ENCODE measurements at regions not wholly inside any gene's neighbourhood (a gene's known extent, or its start where the extent isn't known, plus 50 kb on each side); places are given as distances from the start of the nearest gene placed in this dataset.

DNA sequence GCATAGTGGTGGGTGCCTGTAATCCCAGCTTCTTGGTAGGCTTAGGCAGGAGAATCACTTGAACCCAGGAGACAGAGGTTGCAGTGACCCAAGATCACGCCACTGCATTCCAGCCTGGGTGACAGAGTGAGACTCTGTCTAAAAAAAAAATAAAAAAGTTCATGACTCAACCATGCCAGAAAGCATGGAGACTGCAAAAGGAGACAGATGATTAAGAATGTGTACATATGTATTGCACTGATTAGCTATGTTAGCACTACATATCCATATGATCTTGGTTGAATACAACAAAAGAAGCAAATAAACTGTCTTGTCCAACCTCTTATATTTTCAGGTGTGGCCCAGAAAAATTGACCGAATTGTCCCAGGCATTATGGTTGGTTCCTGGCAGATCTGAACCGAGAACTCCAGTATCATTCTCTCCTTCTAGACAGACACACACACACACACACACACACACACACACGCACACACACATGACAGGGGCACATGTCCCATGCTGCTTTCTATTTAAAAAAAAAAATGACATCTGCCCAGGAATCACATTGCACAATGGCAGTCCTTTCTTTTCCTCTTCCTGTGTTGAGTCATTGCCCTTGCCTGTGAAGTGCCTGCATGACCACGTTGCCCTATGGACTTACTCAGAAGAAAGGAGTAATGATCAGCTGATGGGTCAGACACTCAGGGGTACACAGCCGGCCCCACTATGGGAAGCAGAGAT lies 65.6 kb downstream of the MYCN start:
- no peak overlapping the region for H3K27ac ChIP-seq

DNA sequence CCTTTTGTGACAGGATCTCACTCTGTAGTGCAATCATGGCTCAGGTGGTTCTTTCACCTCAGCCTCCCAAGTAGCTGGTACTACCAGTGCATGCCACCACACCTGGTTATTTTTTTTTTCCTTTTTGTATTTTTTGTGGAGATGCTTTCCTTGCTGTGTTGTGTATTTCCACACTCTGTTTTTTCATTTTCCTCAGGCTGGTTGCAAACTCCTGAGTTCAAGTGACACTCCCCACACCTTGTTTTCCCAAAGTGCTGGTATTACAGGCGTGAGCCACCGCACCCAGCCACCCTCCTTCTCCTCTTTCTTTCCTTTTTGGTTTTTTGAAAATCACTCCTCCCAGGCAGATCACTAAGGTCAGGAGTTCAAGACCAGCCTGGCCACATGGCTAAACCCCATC lies 65.0 kb downstream of the MYCN start:
- Histone ChIP-seq H3K4me1 (no peaks in the 10 kb centered on the region), H3K4me3 (no peak overlapping the region), H3K9me3 (no peaks in the 10 kb centered on the region), H3K27ac (no peak overlapping the region), H3K27me3 (no peaks in the 10 kb centered on the region), H3K36me3 (no peaks in the 10 kb centered on the region)
- TF ChIP-seq, protein P1, sequence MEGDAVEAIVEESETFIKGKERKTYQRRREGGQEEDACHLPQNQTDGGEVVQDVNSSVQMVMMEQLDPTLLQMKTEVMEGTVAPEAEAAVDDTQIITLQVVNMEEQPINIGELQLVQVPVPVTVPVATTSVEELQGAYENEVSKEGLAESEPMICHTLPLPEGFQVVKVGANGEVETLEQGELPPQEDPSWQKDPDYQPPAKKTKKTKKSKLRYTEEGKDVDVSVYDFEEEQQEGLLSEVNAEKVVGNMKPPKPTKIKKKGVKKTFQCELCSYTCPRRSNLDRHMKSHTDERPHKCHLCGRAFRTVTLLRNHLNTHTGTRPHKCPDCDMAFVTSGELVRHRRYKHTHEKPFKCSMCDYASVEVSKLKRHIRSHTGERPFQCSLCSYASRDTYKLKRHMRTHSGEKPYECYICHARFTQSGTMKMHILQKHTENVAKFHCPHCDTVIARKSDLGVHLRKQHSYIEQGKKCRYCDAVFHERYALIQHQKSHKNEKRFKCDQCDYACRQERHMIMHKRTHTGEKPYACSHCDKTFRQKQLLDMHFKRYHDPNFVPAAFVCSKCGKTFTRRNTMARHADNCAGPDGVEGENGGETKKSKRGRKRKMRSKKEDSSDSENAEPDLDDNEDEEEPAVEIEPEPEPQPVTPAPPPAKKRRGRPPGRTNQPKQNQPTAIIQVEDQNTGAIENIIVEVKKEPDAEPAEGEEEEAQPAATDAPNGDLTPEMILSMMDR (IDR thresholded peaks at IDR 0.05) = no peak
- no peak for TF ChIP-seq POLR2AphosphoS5 (IDR thresholded peaks at IDR 0.05; ENCODE audit: insufficient read depth in 1 of 2, low read depth in 1 of 2)
- intact Hi-C loops (cut with DNase I) = no loop called here
- DNase-seq (ENCODE audit: extremely low spot score in 2 of 2) = no peak

More for the DNA sequence above, 65.6 kb downstream of the MYCN start:
- Histone ChIP-seq H3K9me3 (no peaks in the 10 kb centered on the region), H3K36me3 (no peaks in the 10 kb centered on the region), H3K27me3 (no peaks in the 10 kb centered on the region), H3K4me1 (no peaks in the 10 kb centered on the region), H3K4me3 (no peak overlapping the region)
- intact Hi-C loops (cut with DNase I) = no loop called here
- no peak for TF ChIP-seq POLR2AphosphoS5 (IDR thresholded peaks at IDR 0.05; ENCODE audit: insufficient read depth in 1 of 2, low read depth in 1 of 2)
- TF ChIP-seq, protein P1 (IDR thresholded peaks at IDR 0.05) = no peak
- no peak for TF ChIP-seq POLR2A (IDR thresholded peaks at IDR 0.05)
- DNase-seq (ENCODE audit: extremely low spot score in 2 of 2) = no peak

DNA sequence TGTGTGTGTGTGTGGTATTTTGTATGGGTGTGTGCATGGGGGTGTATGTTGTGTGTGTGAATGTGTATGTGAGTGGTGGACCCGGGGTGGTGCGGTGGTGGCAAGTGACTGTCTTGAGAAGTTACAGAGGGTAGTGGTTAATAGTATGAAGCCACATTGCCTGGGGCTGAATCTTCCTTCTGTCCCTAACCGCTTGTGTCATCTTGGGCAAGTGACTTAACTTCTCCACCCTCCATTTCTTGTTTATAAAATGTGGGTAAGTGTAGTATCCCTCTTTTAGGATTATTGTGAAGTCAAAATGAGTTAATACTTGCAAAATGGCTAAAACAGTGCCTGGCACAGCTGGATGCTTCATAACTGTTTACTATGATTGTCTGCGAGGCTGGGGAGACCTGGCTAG lies 63.5 kb downstream of the MYCN start:
- Histone ChIP-seq H3K27ac (no peak overlapping the region), H3K36me3 (no peaks in the 10 kb centered on the region), H3K4me3 (no peak overlapping the region), H3K4me1 (no peaks in the 10 kb centered on the region), H3K27me3 (no peaks in the 10 kb centered on the region), H3K9me3 (no peaks in the 10 kb centered on the region)
- TF ChIP-seq, protein P1 (IDR thresholded peaks at IDR 0.05) = no peak
- TF ChIP-seq POLR2AphosphoS5 (IDR thresholded peaks at IDR 0.05; ENCODE audit: insufficient read depth in 1 of 2, low read depth in 1 of 2) (no peak), POLR2A (IDR thresholded peaks at IDR 0.05) (no peak)
- no peak for DNase-seq (ENCODE audit: extremely low spot score in 2 of 2)
- intact Hi-C loops (cut with DNase I) = no loop called here

DNA sequence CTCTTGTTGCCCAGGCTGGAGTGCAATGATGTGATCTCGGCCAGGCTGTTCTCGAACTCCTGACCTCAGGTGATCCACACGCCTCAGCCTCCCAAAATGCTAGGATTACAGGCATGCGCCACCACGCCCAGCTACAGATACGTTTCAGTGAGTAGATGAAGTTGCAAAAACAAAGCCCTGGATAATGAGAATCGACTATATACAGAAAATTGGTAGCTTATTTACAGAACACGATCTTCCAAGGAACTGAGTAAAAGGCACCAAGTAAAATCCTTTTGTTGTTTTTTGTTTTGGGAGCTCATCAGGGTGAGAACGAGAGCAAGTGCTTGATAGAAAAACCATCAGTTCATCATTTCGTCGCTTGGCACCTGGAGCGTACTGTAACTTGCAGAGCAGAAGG lies 62.8 kb downstream of the MYCN start:
- Histone ChIP-seq H3K36me3 (no peaks in the 10 kb centered on the region), H3K4me1 (no peaks in the 10 kb centered on the region), H3K27me3 (no peaks in the 10 kb centered on the region), H3K4me3 (no peak overlapping the region), H3K9me3 (no peaks in the 10 kb centered on the region), H3K27ac (no peak overlapping the region)
- no peak for TF ChIP-seq POLR2A (IDR thresholded peaks at IDR 0.05)
- TF ChIP-seq POLR2AphosphoS5 (IDR thresholded peaks at IDR 0.05; ENCODE audit: insufficient read depth in 1 of 2, low read depth in 1 of 2) = no peak
- TF ChIP-seq, protein P1 (IDR thresholded peaks at IDR 0.05) = no peak
- no peak for DNase-seq (ENCODE audit: extremely low spot score in 2 of 2)
- intact Hi-C loops (cut with DNase I) = no loop called here

DNA sequence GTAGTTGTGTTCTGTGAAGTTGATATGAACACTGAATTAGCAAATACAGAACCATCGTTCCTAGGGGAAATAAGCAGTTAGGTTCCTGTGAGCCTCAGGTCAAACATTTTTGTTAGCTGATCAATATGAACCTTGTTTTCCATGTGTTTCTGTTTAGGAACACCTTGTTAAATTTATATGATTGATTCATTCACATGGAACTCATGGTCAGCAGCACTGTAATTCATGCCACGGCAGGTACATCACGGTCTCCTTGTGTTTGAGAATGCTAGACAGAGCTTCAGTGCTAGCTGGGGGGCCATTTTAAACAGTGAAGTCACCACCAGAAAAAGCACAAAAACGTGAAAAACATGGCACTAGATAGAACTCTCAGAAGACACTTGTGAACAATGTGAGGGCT lies 62.2 kb downstream of the MYCN start:
- TF ChIP-seq, protein P1 (IDR thresholded peaks at IDR 0.05) = no peak
- TF ChIP-seq POLR2A (IDR thresholded peaks at IDR 0.05) (no peak), POLR2AphosphoS5 (IDR thresholded peaks at IDR 0.05; ENCODE audit: insufficient read depth in 1 of 2, low read depth in 1 of 2) (no peak)
- Histone ChIP-seq H3K27ac (no peak overlapping the region), H3K4me1 (no peaks in the 10 kb centered on the region), H3K4me3 (no peak overlapping the region), H3K9me3 (no peaks in the 10 kb centered on the region), H3K36me3 (no peaks in the 10 kb centered on the region), H3K27me3 (no peaks in the 10 kb centered on the region)
- intact Hi-C loops (cut with DNase I) = no loop called here
- no peak for DNase-seq (ENCODE audit: extremely low spot score in 2 of 2)
